ENCODE measurements at regions not wholly inside any gene's neighbourhood (a gene's known extent, or its start where the extent isn't known, plus 50 kb on each side); places are given as distances from the start of the nearest gene placed in this dataset.
"Not testable (repeated sequence)": the region's sequence is repeated elsewhere in the genome, so short reads cannot be mapped to it uniquely, and the experiment has no call there.

GRCh38 chr2:64918220-64918886, 70.8 kb upstream of the SLC1A4 start:
- DNase-seq (ENCODE audit: low spot score), result no peak

GRCh38 chr2:64919261-64919660, 69.9 kb upstream of the SLC1A4 start:
- DNase-seq (ENCODE audit: low spot score), result no peak

- DNase-seq (ENCODE audit: low spot score), result no peak
Measured at GRCh38 chr2:64922482-64923384, 66.5 kb upstream of the SLC1A4 start.

GRCh38 chr2:64923385-64923710, 65.9 kb upstream of the SLC1A4 start:
- DNase-seq (ENCODE audit: low spot score), result no peak

- no peak for DNase-seq (ENCODE audit: low spot score)
Measured at GRCh38 chr2:64924170-64924934, 64.8 kb upstream of the SLC1A4 start.

- not testable (repeated sequence) for DNase-seq (ENCODE audit: low spot score)
Measured at GRCh38 chr2:64925930-64926722, 63.1 kb upstream of the SLC1A4 start.

- no peak for DNase-seq (ENCODE audit: low spot score)
Measured at GRCh38 chr2:64928813-64929212, 60.4 kb upstream of the SLC1A4 start.

GRCh38 chr2:64929333-64929732, 59.9 kb upstream of the SLC1A4 start:
- DNase-seq (ENCODE audit: low spot score), result no peak

- no peak for DNase-seq (ENCODE audit: low spot score)
Measured at GRCh38 chr2:64930258-64930671, 58.9 kb upstream of the SLC1A4 start.

GRCh38 chr2:64931246-64932115, 57.7 kb upstream of the SLC1A4 start:
- DNase-seq (ENCODE audit: low spot score), result no peak

- no peak for DNase-seq (ENCODE audit: low spot score)
Measured at GRCh38 chr2:64932116-64932370, 57.2 kb upstream of the SLC1A4 start.

GRCh38 chr2:64932371-64933216, 56.6 kb upstream of the SLC1A4 start:
- no peak for DNase-seq (ENCODE audit: low spot score)

- no peak for DNase-seq (ENCODE audit: low spot score)
Measured at GRCh38 chr2:64934530-64934929, 54.7 kb upstream of the SLC1A4 start.

- DNase-seq (ENCODE audit: low spot score), result no peak
Measured at GRCh38 chr2:64936809-64937208, 52.4 kb upstream of the SLC1A4 start.

- not testable (repeated sequence) for DNase-seq (ENCODE audit: low spot score)
Measured at GRCh38 chr2:64937314-64937686, 51.9 kb upstream of the SLC1A4 start.

GRCh38 chr2:64937687-64938491, 51.3 kb upstream of the SLC1A4 start:
- DNase-seq (ENCODE audit: low spot score), result no peak

GRCh38 chr2:64938607-64939285, 50.5 kb upstream of the SLC1A4 start:
- no peak for DNase-seq (ENCODE audit: low spot score)

GRCh38 chr2:64939332-64939917, 49.8 kb upstream of the SLC1A4 start:
- DNase-seq (ENCODE audit: low spot score), result no peak
